ENCODE measurements at regions not wholly inside any gene's neighbourhood (a gene's known extent, or its start where the extent isn't known, plus 50 kb on each side); places are given as distances from the start of the nearest gene placed in this dataset.

- DNase-seq = no peak
Observed at GRCh38 chr16:51035110-51035498, 116.0 kb downstream of the SALL1 start.

GRCh38 chr16:51034481-51035109, 116.5 kb downstream of the SALL1 start:
- DNase-seq = no peak

GRCh38 chr16:51031598-51031997, 119.5 kb downstream of the SALL1 start:
- no peak for DNase-seq

GRCh38 chr16:51030516-51030915, 120.6 kb downstream of the SALL1 start:
- no peak for DNase-seq

- DNase-seq = no peak
Observed at GRCh38 chr16:51025588-51026290, 125.3 kb downstream of the SALL1 start.

DNA sequence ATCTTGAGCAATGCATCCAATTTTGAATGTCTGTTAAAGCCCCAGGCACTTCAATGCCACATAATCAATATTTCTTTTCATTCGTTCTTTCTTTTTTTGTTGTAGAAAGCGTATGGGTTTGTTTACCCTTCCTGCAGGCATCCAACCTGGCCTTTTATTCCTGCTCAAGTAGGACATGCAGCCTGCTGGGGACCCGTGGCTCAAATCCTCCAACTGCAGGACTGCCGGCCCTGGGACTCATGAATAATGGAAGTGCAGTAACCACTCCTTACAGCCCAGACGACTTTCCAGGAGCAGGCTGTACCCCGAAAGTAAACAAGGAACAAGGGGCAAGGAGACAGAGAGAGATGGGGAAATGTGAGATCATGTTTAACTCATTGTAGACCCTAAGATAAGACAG, 126.4 kb downstream of the SALL1 start:
- DNase-seq = no peak

- no peak for DNase-seq
Observed at GRCh38 chr16:51022955-51023354, 128.1 kb downstream of the SALL1 start.

- DNase-seq = no peak
Observed at GRCh38 chr16:51019617-51020016, 131.5 kb downstream of the SALL1 start.

GRCh38 chr16:51017969-51018368, 133.1 kb downstream of the SALL1 start:
- no peak for DNase-seq

- DNase-seq = no peak
Observed at GRCh38 chr16:51012396-51012795, 138.7 kb downstream of the SALL1 start.

- no peak for DNase-seq
Observed at GRCh38 chr16:51010817-51011216, 140.3 kb downstream of the SALL1 start.

DNA sequence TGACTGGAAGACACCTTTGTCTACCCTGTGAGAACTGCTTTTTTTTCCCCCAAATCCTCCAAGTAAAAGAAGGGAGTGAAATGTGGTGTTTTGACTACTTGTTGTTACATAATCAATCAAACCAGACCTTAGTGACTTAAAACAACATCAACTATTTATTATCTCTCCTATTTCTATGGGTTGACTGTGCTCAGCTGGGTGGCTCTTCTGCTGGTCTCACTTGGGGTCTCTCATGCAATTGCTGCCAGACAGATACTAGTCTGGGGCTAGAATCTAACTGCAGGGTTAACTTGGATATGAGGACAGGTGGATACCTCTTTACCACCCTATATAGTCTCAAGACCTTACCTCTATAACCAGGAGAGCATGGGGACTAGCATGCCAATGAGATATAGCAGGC, 141.3 kb downstream of the SALL1 start:
- DNase-seq = no peak

DNA sequence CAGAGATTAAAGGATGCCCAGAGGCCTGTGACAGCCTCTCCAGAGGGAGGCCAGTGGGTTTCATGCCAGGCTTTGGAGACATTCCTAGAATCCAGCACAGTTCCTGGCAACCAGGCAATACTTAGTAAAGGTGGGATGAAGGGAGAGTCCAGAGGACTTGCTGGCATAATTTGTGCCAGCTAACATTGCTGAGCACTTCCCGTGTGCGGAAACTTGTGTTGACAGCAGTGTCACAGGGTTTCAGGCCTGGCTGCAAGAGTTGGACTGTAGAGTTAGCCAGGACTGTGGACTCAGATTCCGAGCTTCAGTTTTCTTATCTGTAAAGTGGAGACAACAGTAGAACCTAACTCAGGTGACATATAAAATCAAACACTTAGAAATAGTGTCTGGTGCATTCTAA, 141.7 kb downstream of the SALL1 start:
- DNase-seq = no peak

DNA sequence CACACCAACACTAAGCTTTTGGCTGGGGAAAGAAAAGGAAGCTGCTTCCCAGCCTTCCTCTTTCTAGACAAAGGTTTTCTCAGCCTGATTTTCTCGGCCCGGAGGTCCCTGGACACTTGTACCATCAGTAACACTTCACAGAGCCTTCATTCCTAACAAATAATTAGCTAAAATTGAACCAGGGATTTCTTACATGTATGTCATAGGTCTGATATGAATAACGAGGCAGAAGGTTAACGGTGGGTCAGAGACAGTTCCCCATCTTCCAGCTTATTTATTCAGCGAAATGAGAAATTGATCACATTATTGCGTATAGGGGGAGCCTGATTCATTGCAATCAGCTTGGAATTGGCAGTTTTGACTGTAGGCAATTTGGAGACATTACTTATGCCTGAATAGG, 142.5 kb downstream of the SALL1 start:
- no peak for DNase-seq

DNA sequence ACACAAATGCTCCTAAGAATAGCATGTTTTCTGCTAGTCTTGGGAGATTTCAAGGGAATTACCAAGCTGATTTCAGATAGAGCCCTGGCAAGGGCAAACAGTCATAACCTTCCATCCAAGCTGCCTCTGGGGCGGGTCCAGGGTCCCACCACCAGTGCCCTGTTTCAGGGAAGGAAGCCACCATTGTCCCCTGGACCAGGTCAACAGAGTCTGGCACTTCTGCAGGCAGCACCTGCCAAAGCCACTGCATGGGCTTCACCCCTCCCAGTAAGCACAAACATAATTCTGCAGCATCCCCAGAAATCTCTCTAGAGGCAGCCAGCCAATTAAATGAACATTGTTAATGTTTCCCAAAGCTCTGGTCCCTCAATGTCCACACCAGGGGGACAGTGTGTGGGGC, 143.0 kb downstream of the SALL1 start:
- DNase-seq = no peak

DNA sequence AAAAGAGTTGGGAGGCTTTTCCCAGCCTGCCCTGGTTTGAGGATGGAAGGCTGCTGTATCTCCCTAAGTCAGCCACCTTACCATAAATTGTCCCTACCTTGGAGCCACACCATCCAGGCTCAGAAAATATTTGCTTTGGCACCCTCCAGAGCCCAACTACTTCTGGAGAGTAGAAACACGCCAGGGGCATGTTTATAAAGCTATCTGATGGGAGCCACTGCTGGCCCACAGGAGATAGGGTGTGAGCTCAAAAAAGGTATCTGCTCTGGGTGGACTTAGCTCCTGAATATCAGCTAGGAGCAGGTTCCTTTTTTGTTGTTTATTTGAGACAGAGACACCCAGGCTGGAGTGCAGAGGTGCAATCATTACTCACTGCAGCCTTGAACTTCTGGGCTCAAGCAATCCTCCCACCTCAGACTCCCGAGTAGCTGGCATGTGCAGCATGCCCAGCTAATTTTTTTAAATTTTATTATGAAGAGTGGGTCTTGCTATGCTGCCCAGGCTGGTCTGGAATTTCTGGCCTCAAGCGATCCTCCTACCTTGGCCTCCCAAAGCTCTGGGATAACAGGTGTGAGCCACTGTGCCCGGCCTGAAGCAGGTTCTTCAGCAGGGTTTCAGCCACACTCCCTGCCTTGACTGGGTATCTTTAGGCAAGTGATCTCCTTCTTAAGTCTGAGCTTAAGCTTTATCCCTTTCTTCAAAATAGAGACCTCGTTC, 147.1 kb downstream of the SALL1 start:
- no peak for DNase-seq

DNA sequence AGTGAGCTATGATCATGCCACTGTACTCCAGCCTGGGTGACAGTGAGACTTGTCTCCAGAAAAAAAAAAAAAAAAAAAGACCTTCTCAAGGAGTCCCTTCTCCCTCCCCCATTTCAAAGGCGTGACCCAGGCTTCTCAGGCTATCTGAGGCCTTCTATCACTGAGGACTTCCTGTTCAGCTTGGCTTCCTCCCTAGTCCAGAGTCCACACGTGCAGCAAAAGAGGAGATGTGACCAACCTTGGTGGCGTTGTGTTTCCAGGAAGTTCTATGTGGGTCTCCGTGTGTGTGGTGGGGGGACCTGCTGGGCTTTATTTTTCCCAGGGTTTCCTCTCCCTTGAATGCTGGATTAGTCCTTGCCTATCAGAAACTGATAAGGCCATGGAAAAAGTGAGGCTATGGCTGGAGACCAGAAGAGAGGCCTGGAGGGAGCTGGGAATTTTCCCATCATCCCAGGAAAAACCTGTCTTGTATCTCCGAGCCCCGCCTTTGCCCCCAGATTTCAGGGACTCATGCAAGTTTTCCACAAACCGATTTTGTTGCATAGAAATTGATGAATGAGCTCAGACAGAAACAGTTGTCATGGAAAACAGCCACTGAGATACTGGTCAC, 148.1 kb downstream of the SALL1 start:
- no peak for DNase-seq

- DNase-seq = no peak
Observed at GRCh38 chr16:50999181-50999580, 151.9 kb downstream of the SALL1 start.

GRCh38 chr16:50998411-50998810, 152.7 kb downstream of the SALL1 start:
- DNase-seq = no peak

DNA sequence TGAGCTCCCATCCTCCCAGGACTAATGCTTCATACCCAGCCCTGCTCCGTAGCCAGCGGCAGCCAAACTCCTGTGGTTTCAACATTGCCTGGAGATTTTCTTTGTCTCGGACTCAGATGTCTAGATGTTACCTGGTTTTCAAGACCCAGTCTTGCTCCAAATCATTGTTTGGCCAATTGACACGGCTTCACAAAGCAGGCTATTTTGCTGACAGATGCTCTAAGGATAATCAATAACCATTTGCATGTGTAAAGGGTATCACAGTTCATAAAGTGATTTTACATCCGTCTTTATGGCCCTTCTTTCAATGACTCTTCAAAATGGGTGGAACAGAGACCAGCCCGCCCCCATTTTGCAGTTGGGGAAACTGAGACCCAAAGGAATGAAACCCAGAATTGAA, 153.4 kb downstream of the SALL1 start:
- DNase-seq = no peak

DNA sequence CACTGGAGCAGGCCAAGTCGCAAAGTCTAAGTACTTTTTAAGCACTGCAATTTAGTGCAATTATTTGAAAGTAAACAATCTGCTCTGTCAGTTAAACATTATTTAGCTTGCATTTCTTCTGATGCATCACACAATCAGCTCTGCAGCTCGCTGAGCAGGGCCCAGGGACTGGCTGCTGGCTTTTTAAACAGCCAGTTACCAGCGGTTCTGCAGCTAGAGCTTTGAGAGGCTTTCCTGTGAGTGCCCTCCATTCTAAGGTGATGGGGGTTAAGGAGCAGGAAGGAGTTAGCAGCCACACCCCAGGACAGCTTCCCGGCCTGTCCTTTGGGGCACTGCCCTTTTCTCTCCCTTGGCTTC, 154.3 kb downstream of the SALL1 start:
- peak; percentile 5 for DNase-seq

DNA sequence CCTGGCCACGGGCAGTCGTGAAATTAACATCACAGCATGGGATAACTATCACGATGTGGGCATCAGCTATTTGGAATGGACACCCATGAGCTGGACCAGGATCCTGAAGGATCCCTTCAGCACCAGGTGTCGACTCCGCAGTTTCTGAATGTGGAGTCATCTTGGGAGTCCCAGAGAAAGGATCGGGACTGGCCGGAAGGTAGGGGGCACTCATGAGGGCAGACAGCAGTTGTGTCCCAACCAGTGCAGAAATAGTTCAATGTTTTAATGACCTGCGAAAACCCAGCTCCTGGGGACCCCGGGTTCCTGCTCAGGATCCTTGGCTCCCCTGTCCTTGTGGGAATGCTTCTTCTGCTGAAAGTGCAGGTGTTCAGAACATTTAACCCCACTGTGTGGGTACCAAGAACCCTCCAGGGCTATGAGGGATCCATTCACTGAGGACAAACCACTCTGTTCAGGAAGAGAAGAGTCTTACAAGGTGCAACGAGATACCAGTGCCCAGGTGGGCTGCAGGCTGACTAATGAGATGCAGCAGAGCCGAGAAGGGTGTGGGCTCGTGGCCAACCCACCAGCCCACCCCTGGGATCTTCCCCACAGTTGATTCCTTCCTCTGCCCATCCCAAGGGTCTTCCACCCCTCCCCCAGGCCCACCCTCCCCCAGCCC, 154.8 kb downstream of the SALL1 start:
- DNase-seq = no peak

DNA sequence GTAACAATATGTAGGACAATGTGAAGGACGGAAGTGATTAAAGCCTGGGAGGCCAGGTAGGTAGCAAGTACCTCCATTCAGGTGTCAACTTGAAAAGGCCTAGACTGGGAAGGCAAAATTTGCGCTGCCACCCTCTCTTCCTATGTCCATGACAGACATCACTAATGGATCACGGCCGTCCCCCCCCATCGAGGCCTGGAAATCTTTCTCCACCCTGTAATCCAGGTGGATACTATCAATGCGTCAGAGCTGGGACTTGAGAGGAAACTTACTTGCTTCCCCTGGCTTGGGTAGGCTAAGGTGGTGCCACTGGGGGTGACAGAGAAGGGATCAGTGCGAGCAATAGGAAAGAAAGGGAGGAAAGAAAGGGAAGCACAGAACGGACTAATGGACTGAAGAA, 156.1 kb downstream of the SALL1 start:
- DNase-seq = no peak

Data from left kidney (tissue), 1 donor.